GM18507 (cell line): ENCODE measurements at regions not wholly inside any gene's neighbourhood (a gene's known extent, or its start where the extent isn't known, plus 50 kb on each side); places are given as distances from the start of the nearest gene placed in this dataset.
"Not testable (repeated sequence)": the region's sequence is repeated elsewhere in the genome, so short reads cannot be mapped to it uniquely, and the experiment has no call there.

Experiments used
- DNase-seq: peaks from one replicate; pipeline ENCODE4 v3.0.0; 2011; ENCODE audit warnings: low read depth; ENCODE audit not compliant: insufficient read length; ENCODE audit errors: extremely low spot score
- FAIRE-seq: peaks from 2 replicates; lab custom pipeline; 2011; peaks lifted over from hg19 to GRCh38; lab: Jason Lieb, UNC

- DNase-seq = no peak
- no peak for FAIRE-seq
These were observed 426.6 kb downstream of the GPAT3 start for GRCh38 chr4:83962492-83962891.

DNA sequence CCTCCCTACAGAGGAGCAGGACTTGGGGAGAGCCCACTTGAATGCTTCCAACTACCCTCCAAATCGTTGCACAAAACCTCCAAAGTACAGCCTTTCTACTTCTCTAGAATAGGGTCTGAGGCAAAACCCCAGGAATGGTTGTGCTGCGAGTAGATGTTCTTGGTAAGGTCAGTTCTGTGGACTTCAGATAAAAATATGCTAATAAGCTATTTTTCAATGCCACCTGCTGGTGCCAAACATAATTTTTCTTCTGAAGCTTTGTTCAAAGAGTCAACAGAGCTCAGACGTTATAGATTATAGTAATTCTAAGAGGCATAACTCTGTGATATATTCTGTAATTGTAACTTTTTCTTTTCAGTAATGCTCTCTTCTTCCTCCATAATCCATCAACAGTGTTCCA, 425.7 kb downstream of the GPAT3 start:
- DNase-seq = no peak

GRCh38 chr4:83959160-83959559, 423.3 kb downstream of the GPAT3 start:
- no peak for FAIRE-seq
- DNase-seq = no peak

More for the DNA sequence above, 425.7 kb downstream of the GPAT3 start:
- FAIRE-seq = no peak

- DNase-seq = no peak
- FAIRE-seq = no peak
These were observed 411.9 kb downstream of the GPAT3 start for GRCh38 chr4:83947830-83948193.

GRCh38 chr4:83947125-83947829, 411.4 kb downstream of the GPAT3 start:
- FAIRE-seq (no peak), DNase-seq (no peak)

DNA sequence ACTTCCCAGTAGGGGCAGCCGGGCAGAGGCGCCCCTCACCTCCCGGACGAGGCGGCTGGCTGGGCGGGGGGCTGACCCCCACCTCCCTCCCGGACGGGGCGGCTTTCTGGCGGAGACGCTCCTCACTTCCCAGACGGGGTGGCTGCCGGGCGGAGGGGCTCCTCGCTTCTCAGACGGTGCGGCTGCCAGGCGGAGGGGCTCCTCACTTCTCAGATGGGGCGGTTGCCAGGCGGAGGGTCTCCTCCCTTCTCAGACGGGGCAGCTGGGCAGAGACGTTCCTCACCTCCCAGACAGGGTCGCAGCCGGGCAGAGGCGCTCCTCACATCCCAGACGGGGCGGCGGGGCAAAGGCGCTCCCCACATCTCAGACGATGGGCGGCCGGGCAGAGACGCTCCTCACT, 407.8 kb downstream of the GPAT3 start:
- DNase-seq = not testable (repeated sequence)

DNA sequence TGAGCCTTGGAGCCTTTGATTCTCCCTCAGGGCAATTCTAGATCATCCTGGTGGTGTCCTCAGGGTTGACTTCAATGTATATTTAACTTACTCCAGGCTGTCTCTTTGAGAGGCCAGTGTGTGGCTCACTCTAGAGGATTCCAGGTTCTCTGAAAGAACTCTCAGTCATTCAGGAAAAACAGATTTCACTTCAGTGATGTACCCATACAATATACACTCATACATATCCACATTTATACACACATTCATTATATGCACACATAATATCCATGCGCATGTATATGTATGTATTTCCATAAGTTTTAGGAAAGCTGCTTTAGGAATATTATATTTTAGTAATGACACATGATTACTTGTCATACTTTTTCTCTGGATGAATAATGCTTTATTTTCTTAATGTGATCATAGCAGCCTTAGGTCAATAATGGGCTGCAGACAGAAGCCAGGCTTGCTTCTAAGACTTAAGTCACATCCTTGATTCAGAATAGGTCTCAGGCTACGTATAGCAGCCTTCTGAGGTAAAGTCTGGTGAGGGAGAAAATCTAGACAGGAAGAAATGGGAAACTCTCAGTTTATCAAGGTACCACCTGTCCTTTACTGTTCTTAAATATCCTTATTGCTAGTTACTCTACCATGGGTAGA, 397.0 kb downstream of the GPAT3 start:
- FAIRE-seq = no peak

More for the DNA sequence above, 407.8 kb downstream of the GPAT3 start:
- FAIRE-seq = not testable (repeated sequence)

DNA sequence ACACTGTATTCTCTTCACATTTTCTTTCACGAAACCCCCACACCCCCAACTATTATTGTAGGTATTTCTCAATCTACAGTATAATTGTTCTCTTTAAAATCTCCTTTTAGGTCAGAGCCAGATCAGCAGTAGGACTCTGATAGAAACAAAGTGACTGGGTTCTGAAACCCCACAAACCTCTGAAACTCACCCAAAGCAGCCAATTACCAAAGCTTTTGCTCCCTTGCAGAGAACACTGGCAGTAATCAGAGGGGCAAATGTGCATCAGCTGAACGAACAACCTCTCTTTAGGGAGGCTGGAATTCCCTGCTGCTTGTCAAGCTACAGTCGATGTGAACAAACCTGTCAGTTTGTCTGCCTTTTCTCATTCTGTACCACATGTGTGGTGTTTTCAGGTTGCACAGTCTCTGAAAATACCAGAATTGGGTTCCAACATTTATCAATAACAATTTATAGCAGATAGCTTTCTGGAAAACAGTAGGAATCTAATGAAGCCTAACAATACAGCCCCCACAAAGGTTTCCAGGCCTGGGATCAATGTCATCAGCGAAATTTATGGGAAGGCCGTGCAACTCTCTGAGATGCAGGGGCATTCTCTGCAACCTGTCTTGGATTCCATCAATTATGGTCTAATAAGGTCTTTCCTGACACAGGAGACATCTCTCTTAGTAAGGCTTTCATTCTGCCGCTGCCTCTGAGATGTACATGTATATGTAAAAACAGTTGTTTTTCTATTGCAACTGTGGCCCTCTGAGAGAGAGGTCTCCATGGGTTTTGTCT, 395.9 kb downstream of the GPAT3 start:
- FAIRE-seq = no peak
- no peak for DNase-seq

More for the DNA sequence above, 397.0 kb downstream of the GPAT3 start:
- DNase-seq = no peak

GRCh38 chr4:83929550-83929949, 393.6 kb downstream of the GPAT3 start:
- no peak for DNase-seq
- FAIRE-seq = no peak

- no peak for DNase-seq
- no peak for FAIRE-seq
These were observed 391.0 kb downstream of the GPAT3 start for GRCh38 chr4:83926950-83927349.

DNA sequence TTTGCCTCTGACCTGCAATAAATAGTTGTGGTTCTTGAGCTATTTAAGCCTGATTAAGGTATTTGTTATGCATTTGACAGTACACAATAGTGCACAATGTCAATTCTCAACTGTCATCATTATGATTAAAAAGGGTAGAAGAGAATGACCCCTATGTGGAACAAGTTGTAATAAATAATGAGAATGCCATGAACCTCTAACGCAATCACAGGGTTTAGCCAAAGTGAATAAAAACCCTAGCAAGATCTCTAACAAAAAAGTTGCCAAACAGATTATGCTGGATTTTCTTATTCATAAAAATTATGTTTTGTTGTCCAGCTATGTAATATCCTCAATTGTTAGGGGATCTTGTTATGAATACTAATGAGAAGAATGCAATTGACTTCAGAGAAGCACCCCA, 387.4 kb downstream of the GPAT3 start:
- no peak for FAIRE-seq
- DNase-seq = no peak

DNA sequence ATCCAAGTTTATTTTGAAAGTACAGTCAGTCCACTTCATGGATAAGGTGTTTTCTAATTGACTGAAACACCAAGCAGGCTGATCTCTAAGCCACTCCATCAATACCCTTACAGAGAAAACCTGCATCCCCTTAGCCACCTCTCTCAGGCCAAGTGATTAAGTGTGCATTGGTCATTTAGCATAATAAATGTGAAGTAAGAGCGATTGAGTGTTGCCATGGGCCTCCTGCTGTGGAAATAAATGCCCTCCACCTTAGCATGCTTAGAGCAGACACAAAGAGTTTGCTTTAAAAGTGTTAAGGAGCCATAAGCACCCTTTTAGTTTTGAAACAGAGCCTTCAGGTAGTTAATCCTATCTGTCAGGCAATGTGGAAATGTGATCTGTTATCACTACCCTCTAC, 386.5 kb downstream of the GPAT3 start:
- FAIRE-seq (no peak), DNase-seq (no peak)

- DNase-seq (no peak), FAIRE-seq (no peak)
These were observed 385.2 kb downstream of the GPAT3 start for GRCh38 chr4:83921124-83921523.

DNA sequence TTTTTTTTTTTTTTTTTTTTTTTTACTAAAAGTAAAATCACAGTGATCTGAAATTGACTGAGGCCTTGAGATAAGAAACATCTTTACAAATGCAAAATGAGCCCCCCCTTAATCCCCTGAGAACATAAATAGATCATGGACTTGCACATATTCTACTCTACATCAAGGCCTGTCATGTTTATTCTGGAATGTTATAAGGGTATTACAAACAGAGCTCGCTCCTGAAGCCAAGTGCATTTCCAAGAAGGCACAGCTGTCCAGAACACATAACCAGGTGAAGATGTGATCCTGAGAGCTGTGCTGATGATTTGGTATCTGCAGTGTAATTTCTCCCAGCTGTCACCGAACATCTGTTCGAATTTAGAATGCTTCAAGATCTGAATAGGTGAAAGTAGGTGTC, 384.5 kb downstream of the GPAT3 start:
- FAIRE-seq = no peak
- no peak for DNase-seq

GRCh38 chr4:83917572-83917971, 381.7 kb downstream of the GPAT3 start:
- FAIRE-seq (no peak), DNase-seq (no peak)

GRCh38 chr4:83910693-83911092, 374.8 kb downstream of the GPAT3 start:
- FAIRE-seq (no peak), DNase-seq (no peak)

DNA sequence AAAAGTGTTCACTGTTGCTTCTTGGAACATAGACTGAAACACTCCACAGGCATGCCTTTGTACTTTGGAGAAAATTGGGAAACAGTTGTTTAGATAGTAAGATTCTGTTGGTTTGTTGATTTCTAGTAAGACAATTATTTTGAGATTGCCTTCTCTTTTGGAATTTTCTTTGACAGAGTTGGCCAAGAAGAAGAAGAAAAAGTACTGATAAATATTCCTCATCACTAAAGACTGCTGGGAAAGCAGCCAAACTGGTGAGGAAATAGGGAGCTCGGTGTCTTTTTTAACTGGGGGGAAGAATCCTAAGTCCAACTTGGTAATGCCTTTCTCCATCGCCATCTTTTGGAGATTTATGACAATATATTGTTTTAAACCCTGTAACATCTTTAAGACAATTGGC, 370.7 kb downstream of the GPAT3 start:
- DNase-seq = no peak
- FAIRE-seq = no peak

GRCh38 chr4:83905952-83906351, 370.0 kb downstream of the GPAT3 start:
- FAIRE-seq = no peak
- no peak for DNase-seq

- not testable (repeated sequence) for DNase-seq, FAIRE-seq
These were observed 367.8 kb downstream of the GPAT3 start for GRCh38 chr4:83903740-83904139.

DNA sequence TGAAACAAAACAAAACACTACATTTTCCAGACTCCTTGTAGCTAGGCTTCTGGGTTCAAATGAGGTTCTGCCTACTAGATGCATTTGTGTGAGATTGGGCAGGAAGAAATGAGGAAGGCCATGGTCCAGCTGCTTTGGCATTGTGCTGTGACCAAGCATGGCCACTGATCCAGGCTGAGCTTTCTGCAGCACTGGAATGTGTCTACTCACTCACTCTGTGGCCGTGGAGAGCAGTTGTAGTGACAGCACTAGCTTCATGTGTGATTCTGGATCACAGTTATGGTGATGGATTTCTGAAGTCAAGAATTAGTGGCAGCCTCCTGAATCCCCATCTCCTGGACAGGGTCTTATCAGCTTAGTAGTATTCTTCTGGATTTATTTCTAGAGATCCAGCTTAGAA, 358.9 kb downstream of the GPAT3 start:
- DNase-seq = no peak
- no peak for FAIRE-seq

DNA sequence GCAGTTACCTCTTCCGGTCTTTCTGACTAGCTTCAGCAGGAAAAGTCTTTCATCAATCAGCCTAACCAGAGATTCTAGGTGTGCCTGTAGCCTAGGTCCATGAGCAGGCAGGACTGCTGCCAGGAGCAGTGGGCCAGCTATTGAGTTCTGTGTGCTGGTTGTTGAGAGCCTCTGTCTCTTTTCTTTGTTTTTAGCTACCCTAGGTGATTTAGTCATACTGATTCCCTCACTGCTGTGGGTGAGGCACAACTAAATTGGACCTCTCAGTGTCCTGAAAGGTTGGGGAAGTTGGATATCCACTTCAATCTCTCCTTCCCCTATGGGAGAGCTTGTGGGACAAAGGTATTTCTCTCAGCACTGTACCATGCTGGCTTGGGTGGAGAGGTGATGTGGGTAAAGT, 354.9 kb downstream of the GPAT3 start:
- no peak for DNase-seq
- no peak for FAIRE-seq
